Vagina (tissue), 2 donors: ENCODE measurements at regions not wholly inside any gene's neighbourhood (a gene's known extent, or its start where the extent isn't known, plus 50 kb on each side); places are given as distances from the start of the nearest gene placed in this dataset.
"Not testable (repeated sequence)": the region's sequence is repeated elsewhere in the genome, so short reads cannot be mapped to it uniquely, and the experiment has no call there.

Source experiments
- DNase-seq, 2 donors: peaks; one replicate each; pipeline ENCODE4 v3.0.0-alpha.2; 2017; ENCODE audit errors: extremely low spot score in 2 of 2
- H3K27ac ChIP-seq: fragments of 200-600 bp; sonication (generic); one replicate; pipeline ENCODE4 v1.5.1; 2019
- H3K27me3 ChIP-seq: fragments of 200-600 bp; sonication (generic); one replicate; pipeline ENCODE4 v1.5.1; 2019
- H3K36me3 ChIP-seq, 2 donors: fragments of 200-600 bp; sonication (generic); one replicate each; pipeline ENCODE4 v1.5.1; 2017 to 2019
- H3K4me1 ChIP-seq: fragments of 200-600 bp; sonication (generic); one replicate; pipeline ENCODE4 v1.5.1; 2019
- H3K4me3 ChIP-seq, 2 donors: fragments of 200-600 bp; sonication (generic); 1 replicate in 1 of 2; 2 replicates in 1 of 2; pipeline ENCODE4 v1.5.1; 2016 to 2019
- H3K9me3 ChIP-seq: fragments of 200-600 bp; sonication (generic); one replicate; pipeline ENCODE4 v1.5.1; 2019
- POLR2A ChIP-seq, 2 donors: fragments of 450-650 bp; IDR thresholded peaks; one replicate each; pipeline ENCODE4 v1.6.1; 2017; ENCODE audit warnings: antibody characterized with exemption in 2 of 2, mild to moderate bottlenecking in 2 of 2, moderate library complexity in 2 of 2
- POLR2AphosphoS5 ChIP-seq, 2 donors: sonication (generic); formaldehyde crosslinking; IDR thresholded peaks; one replicate each; pipeline ENCODE4 v1.9.0; 2017; ENCODE audit warnings: antibody characterized with exemption in 2 of 2, mild to moderate bottlenecking in 2 of 2, low read depth in 1 of 2; ENCODE audit not compliant: insufficient read depth in 1 of 2
- intact Hi-C: fragments of 100-400 bp; cut with DNase I; formaldehyde crosslinking; loops from one replicate; pipeline ENCODE4 v1.15.1; 2023
- TF ChIP-seq, protein P1 (sequence below), 3 experiments: fragments of 450-650 bp in 2 of 3; fragments of 200-600 bp in 1 of 3; sonication (generic) in 1 of 3; IDR thresholded peaks; one replicate each; pipeline ENCODE4 v1.5.1; 2017 to 2019; ENCODE audit warnings: antibody characterized with exemption in 3 of 3, mild to moderate bottlenecking in 2 of 3, moderate library complexity in 2 of 3

DNA sequence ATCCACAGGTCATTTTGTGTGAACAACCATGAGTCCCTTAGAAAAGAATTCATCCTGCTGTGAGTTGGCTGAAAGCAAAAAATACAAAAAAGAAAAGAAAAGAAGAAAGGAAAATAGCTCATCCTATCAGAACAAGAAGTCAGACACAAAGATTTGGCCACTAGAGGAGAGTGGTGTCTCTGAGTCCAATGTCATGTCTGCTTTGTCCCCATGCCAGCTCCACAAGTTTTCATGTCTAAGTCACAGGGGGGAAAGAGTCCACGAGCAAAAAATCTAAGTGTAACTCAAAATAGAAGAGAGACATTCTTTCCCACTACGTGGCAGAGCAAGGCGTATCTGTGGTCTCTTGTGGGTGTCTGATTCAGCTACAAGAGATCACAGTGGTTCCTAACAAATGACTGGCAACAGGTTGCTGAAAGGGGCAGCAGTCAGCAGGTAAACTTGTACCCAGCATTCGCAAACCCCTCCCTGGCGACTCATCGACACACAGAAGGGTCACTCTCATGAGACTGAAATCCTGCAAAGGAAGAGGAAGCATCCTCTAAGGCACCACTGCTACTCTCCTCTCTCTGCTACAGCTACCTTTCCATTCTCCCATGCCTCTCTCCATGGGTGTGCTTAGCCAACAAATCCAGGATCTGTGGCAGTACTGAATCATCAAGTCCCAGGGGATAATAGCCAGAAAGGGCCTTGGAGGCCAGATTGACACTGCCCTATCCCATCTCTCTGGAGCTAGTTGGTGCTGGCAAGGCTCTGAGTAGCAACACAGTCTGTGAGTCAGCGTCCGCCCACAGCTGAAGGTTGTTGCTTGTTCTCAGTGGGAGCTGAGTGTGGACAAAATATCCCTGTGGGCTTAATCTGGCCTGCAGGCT lies 123.0 kb upstream of the SLC39A10 start:
- intact Hi-C loops = no loop called here
- TF ChIP-seq, protein P1, sequence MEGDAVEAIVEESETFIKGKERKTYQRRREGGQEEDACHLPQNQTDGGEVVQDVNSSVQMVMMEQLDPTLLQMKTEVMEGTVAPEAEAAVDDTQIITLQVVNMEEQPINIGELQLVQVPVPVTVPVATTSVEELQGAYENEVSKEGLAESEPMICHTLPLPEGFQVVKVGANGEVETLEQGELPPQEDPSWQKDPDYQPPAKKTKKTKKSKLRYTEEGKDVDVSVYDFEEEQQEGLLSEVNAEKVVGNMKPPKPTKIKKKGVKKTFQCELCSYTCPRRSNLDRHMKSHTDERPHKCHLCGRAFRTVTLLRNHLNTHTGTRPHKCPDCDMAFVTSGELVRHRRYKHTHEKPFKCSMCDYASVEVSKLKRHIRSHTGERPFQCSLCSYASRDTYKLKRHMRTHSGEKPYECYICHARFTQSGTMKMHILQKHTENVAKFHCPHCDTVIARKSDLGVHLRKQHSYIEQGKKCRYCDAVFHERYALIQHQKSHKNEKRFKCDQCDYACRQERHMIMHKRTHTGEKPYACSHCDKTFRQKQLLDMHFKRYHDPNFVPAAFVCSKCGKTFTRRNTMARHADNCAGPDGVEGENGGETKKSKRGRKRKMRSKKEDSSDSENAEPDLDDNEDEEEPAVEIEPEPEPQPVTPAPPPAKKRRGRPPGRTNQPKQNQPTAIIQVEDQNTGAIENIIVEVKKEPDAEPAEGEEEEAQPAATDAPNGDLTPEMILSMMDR (IDR thresholded peaks at IDR 0.05) = no peak
- TF ChIP-seq POLR2AphosphoS5 (IDR thresholded peaks at IDR 0.05; ENCODE audit: insufficient read depth in 1 of 2, low read depth in 1 of 2) (no peak), POLR2A (IDR thresholded peaks at IDR 0.05) (no peak)
- no peaks in the 10 kb centered on the region for H3K9me3 ChIP-seq
- no peak overlapping the region for H3K4me3 ChIP-seq
- no peaks in the 10 kb centered on the region for H3K36me3 ChIP-seq
- no peak for DNase-seq
- H3K27me3 ChIP-seq = no peaks in the 10 kb centered on the region
- H3K27ac ChIP-seq = no peak overlapping the region
- H3K4me1 ChIP-seq = peaks cover 10% of the 10 kb centered on the region

DNA sequence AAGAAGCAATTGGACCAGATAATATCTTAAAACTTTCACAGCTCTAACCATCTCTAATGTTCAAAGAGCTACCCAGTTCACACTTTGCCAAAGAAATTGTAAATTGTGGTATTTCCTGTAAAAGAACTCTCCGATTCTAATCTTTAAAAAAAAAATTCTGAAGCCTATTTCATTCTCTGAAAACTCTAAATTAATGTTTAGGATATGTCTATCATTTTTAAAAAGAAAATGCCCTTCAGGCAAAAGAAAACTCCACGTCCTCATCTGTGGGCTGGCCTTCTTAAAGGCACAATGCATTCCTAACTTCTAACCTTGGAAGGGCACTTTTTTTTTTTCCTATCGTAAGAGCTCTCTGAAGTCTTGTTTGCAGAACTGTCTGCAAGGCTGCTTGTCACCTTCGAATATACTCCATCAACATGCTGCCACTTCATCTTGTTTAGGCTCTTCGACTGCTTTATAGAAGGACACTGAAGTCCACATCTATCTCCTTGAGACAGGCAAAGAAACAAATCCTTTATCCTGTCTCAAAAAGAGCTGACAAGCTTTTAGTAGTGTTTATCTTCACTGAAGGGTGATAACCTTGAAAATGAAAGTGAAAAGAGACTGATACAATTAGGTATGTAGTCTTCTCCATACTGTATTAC lies 124.3 kb upstream of the SLC39A10 start:
- Histone ChIP-seq H3K9me3 (no peaks in the 10 kb centered on the region), H3K4me3 (no peak overlapping the region), H3K27me3 (no peaks in the 10 kb centered on the region), H3K4me1 (peaks cover 10% of the 10 kb centered on the region), H3K27ac (no peak overlapping the region), H3K36me3 (no peaks in the 10 kb centered on the region)
- no peak for DNase-seq
- TF ChIP-seq POLR2A (IDR thresholded peaks at IDR 0.05) (no peak), POLR2AphosphoS5 (IDR thresholded peaks at IDR 0.05; ENCODE audit: insufficient read depth in 1 of 2, low read depth in 1 of 2) (no peak)
- TF ChIP-seq, protein P1 (IDR thresholded peaks at IDR 0.05) = no peak
- intact Hi-C loops = no loop called here

DNA sequence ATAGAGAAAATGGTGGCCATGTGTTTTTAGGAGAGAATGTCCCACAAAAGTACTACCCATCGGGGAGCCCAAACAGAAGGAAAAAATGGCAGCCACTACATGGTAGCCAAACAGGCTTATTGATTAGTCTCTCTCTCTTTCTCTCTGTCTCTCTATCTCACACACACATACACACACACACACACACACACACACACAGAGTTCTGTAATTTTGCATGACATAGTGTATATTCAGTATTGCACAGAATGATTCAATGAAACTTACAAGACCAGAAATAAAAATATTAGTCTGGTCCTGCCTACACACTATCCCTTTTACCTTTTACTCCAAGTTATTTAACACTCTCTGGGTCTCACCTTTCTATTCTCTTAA lies 124.8 kb upstream of the SLC39A10 start:
- Histone ChIP-seq H3K27ac (no peak overlapping the region), H3K36me3 (no peaks in the 10 kb centered on the region), H3K4me1 (peaks cover 10% of the 10 kb centered on the region), H3K4me3 (no peak overlapping the region), H3K27me3 (no peaks in the 10 kb centered on the region), H3K9me3 (no peaks in the 10 kb centered on the region)
- TF ChIP-seq POLR2A (IDR thresholded peaks at IDR 0.05) (no peak), POLR2AphosphoS5 (IDR thresholded peaks at IDR 0.05; ENCODE audit: insufficient read depth in 1 of 2, low read depth in 1 of 2) (no peak)
- TF ChIP-seq, protein P1 (IDR thresholded peaks at IDR 0.05) = no peak
- no peak for DNase-seq
- intact Hi-C loops = no loop called here

DNA sequence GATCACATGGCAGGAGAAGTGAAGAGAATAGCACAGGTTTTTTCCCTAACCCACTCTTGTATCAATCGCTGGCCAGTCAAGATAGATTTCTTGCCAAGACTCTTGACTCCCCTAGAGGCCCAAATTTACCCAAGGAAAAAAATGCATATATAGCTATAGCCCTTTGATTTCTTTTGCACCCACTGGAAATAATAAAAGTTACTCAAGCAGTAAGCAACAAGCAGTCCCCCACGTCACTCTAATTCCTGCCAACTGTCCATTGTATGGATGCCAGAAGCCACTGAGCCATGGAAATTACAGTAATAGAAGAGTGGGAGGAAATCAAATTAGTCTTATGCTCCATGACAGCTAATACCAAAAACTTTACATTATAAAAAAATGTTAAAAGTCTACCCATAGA lies 125.3 kb upstream of the SLC39A10 start:
- H3K27ac ChIP-seq = no peak overlapping the region

DNA sequence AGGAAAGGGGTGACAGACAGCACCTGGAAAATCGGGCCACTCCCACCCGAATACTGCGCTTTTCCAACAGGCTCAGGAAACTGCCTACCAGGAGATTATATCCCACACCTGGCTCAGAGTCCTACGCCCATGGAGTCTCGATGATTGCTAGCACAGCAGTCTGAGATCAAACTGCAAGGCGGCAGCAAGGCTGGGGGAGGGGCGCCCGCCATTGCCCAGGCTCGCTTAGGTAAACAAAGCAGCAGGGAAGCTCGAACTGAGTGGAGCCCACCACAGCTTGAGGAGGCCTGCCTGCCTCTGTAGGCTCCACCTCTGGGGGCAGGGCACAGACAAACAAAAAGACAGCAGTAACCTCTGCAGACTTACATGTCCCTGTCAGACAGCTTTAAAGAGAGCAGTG lies 133.8 kb upstream of the SLC39A10 start:
- H3K9me3 ChIP-seq, intact Hi-C loops, H3K27ac ChIP-seq, H3K4me3 ChIP-seq, H3K36me3 ChIP-seq, H3K27me3 ChIP-seq, H3K4me1 ChIP-seq, DNase-seq: not testable (repeated sequence)

More for the DNA sequence above, 125.3 kb upstream of the SLC39A10 start:
- TF ChIP-seq, protein P1 (IDR thresholded peaks at IDR 0.05) = no peak
- TF ChIP-seq POLR2A (IDR thresholded peaks at IDR 0.05) (no peak), POLR2AphosphoS5 (IDR thresholded peaks at IDR 0.05; ENCODE audit: insufficient read depth in 1 of 2, low read depth in 1 of 2) (no peak)
- intact Hi-C loops = no loop called here
- H3K27me3 ChIP-seq = no peaks in the 10 kb centered on the region
- H3K36me3 ChIP-seq = no peaks in the 10 kb centered on the region
- H3K4me1 ChIP-seq = peaks cover 10% of the 10 kb centered on the region
- no peak for DNase-seq
- no peaks in the 10 kb centered on the region for H3K9me3 ChIP-seq
- H3K4me3 ChIP-seq = no peak overlapping the region
